ENCODE measurements at regions not wholly inside any gene's neighbourhood (a gene's known extent, or its start where the extent isn't known, plus 50 kb on each side); places are given as distances from the start of the nearest gene placed in this dataset.

DNA sequence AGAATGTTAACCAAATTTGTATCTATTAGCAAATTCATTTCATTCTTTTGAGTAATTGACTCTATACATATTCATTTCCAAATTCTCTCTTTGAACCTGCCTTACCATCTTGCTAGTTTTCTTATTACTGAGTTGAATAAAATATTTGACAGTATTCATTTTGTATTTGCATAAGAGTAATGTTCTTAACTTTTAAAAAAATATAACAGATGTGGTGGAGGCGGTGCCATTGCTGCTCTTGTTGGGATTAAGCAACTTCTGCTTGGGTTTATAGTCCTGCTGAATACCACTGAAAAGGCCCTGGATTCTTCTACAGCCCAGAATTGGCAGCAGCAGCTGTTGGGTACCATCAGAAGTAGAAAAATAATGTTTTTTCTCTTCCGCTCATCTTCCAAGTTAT is 148.9 kb upstream of the PEX5L start:
- no peak for DNase-seq (ENCODE audit: low spot score)

DNA sequence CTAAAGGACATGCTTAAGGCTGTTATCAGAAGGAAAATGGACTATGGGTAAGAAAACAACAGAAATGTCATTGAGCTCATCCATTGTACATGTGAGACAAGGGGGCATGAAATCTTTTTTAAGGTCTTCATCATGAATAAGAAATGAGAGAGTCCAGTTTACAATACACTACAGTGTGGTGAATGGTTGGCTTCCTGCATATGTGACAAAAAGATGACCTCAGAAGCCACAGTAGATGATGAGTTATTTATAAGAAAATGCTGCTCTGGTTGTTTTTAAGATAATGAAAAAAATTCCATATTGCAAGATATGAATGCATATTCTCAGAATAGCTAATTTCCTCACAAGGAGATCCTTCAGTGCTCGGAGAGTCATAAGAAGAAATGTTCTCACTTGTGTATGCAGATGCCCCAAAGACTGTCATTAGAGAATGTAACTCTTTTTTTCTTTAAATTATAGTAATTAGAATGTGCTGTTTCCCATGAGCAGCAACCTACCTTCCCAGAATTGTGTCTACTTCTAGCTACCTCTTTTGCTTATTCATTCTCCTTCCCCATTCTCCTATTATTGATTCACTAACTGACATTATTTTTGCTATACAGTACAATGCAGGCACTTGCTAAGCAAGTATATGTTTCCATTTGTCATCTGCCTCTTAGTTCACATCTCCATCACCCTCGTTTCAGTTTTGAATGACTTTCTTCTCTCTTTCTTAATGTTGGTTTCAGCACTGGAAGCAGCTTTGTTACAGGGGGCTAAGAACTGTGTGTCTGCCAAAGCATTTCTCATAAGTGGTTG is 152.0 kb upstream of the PEX5L start:
- no peak for DNase-seq (ENCODE audit: low spot score)

DNA sequence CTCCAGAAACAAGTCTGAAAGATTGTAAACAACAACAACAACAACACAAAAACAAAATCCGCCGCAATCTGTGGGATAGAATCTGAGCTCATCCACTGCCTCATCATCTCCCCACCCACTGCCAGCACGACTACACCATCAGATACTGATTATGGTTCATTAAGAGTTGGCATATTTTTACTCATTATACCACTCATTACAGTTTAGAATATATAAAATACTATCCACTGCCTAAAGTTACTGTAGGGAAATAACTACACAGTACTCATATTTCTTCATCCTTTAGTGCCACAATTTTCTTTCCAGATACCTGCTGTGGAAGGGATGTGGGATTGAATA is 152.5 kb upstream of the PEX5L start:
- DNase-seq (ENCODE audit: low spot score) = no peak

DNA sequence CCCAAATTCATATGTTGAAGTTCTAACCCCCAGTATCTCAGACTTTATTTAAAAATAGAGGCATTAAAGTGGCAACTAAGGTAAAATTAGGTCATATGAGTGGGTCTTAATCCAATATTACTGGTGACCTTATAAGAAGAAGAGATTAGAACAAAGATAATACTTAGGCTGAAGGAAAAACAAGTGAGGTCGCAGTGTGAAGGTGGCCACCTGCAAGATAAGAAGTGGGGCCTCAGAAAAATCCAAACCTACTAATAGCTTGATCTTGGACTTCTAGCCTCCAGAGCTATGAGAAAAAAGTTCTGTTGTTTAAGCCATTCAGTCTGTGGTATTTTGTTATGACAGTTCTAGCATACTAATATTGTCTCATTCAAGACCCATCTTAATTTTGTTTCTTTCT is 159.9 kb upstream of the PEX5L start:
- DNase-seq (ENCODE audit: low spot score) = no peak

DNA sequence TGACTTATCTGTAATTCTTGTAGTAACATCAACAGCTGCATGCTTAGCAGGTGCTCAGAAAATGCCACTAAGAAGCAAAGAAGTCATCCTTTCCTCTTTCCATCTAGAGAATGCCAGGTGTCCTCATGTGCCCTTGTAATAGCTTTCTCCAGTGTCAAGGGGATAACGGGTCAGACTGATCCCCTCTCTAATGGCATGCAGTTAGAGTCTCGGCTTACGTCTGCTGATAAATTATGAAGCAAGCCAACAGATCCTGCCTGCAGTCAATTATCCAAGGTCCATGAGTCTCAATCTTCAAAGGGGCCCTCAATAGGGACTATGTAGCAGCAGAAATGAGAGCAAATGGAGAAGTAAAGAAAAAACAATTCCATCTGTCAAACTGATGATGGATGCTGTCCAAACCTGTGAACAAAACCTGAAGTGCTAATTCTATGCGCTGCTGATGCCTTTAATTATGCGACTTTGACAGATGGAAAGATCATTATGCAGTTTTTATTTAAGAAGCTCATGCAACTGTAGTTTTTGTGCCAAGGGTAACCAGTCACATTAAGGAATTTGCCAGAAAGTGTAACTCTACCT is 162.8 kb upstream of the PEX5L start:
- DNase-seq (ENCODE audit: low spot score) = no peak

DNA sequence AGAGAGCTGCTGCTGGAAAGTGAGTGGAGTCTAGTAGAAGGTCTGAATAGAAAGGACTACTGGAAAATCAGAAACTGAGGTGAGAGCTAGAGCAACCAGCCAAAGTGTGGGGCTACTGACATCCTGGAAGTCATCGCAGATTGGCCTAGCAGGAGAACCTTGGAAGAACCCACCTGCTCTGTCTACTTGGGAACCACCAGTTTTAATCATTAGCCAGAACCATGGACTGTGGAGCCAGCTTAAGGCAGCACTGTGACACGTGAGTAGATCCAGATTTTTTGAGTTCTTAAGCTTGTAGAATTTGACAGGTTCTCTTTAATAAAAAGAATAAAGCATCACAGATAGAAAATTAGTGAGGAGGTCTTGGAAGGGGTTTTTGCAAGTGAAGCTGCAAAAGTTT is 179.1 kb upstream of the PEX5L start:
- DNase-seq (ENCODE audit: low spot score) = no peak

DNA sequence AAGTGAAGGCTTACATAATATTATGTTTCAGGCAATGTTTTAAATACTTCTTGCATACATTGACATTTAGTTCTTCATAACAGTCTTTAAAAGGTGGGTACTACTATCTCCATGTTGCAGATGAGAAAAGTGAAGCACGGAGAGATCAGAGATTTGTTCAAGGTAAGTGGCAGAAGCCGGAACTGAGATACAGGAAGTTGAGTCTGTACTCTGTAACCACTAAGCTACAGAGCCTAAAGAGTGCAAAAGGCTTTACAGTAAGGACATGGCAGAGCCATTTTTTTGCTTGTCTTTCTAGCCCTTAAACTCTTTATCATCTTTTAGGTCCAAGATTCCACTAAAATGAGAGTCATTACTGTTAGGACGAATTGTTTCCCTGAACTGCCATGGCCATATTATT is 186.5 kb upstream of the PEX5L start:
- DNase-seq (ENCODE audit: low spot score) = no peak

DNA sequence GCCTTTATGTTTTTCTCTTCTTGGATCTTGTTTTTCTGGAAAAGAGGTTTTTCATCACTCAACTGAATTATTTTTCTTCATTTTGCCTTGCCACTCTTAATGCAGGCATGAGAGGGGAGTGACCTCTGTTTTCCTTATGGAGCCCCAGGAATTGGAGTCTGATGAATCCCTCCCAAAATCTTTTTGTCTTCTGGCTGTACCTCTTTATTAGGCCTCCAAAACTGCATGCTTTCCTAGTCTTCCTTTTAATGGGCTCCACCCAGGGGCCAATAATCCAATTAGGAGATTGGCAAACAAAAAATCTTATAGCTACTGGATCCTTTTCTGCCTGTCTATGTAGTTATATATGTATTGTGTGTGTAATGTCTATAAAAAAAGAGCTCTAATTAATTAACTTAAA is 192.4 kb upstream of the PEX5L start:
- no peak for DNase-seq (ENCODE audit: low spot score)

DNA sequence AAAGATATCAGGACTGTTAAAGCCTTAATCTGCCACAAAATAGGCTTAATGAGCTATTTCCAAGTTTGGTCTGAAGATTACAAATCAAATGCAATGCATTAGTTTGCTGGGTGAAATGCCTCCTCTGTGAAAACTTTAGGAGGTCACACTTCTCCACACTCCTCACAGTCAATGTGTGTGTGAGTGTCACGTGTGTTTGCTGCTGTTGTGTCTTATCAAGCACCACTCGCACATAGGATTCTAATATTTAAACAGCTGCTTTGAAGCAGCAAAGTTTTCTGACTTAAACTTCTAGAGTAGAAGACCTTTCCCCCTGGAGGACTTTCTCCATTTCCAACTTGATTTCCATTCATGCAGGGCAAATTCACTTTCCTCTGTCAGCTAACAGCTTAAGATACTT is 203.2 kb upstream of the PEX5L start:
- no peak for DNase-seq (ENCODE audit: low spot score)

DNA sequence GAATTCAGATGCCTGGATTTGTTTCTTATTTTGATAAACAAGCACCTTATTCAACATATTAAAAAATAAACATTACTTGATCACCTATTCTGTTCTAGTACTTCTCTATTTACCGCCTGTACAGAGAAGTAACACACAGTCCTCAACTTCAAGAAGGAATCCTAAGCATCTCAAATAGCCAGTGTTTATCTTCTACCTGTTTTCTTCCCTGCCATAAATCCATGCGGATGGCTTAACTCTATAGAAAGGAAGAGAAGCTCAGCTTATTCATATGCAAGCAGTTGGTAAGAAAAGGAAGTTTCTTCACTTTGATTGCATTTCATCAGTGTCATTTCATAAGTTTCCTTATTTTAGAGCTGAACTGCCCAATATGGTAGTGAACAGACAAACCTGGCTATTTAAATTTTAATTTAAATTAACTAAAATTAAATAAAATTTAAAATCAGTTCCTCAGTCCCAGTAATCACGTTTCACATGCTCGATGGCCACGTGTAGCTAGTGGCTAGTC is 210.0 kb upstream of the PEX5L start:
- no peak for DNase-seq (ENCODE audit: low spot score)

DNA sequence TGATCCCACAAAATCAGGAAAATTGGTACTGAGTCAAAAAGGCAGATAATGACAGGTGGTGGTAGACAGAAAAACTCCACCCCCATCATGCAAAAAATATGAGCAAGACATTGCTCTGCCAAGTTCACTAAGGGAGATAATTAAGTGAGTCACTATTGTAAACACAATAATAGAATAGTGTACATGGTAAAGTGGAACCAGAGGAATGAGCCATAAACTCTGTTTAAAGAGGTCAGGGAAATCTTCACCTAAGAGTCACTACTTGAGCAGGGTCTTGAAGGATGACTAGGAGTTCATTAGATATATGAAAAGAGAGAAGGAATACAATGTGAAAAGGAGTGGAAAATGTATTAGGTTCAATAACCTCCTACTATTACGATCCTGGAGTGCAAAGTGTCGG is 213.4 kb upstream of the PEX5L start:
- DNase-seq (ENCODE audit: low spot score) = no peak

DNA sequence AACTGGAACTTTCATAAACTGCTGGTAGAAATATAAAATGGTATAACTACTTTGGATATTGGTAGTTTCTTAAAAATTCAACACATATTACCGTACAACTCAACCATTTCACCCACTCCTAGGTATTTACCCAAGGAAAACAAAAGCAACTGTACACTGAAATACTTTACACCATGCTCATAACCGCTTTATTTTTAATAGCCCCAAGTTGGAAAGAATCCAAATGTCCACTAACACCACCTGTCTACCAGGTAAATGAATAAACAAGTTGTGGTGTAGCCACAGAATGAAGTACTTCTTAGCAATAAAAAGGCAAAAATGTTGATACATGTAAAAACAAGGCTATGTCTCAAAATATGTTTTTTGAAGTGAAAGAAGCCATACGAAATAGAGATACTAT is 215.9 kb upstream of the PEX5L start:
- no peak for DNase-seq (ENCODE audit: low spot score)

DNA sequence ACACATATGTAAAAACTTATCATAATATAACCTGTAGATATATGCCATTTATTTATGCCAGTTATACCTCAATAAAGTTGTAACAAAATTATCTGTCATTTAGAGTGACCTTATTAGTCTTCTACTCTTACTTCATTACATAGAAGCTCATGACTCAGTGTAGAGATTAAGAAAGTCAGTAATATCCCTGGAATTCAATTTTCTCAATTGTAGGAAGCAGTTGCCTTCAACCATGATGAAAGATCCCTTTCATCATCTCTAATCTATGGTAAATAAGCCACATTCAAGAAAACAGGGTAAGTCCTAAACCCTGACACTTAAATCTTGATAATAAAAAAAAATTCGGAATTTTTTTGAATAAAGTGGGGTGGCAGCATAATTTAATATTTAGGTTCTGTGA is 216.5 kb upstream of the PEX5L start:
- no peak for DNase-seq (ENCODE audit: low spot score)

DNA sequence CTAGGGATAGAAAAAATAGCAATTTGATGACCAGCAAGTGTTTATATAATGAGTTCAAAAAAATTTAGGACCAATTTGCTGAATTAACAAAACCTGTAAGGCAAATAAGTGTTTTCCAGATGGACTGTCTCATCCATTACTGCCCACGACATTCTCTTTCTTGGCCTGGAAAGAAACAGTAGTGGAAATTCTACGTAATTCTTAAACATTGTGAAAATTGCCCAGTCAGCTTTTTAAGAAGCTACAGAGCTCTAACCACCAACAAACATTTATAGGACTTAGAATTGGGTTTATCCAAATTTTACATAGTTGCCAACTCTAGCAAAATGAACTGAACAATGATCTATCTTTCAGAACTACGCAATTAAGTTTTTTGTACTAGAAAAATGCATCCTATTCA is 227.7 kb upstream of the PEX5L start:
- DNase-seq (ENCODE audit: low spot score) = no peak

DNA sequence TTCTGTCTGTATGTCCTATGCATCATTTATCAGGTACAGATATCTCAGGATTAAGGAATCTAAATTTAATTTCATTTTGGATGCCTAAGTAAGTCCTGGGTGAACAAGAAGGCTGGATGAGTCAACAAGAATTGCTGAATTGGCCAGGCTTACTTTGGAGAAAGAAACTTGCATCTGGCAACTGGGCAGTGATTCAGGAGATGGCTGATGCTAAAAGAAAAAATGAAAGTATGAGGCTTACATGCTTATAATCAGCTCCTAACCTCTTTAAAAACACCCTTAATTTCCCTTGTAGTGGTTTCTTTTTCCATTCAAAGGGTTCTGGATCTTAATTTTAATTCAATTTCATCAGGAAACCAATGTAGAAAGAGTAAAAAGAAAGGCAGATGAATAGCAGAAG is 228.8 kb upstream of the PEX5L start:
- DNase-seq (ENCODE audit: low spot score) = no peak

DNA sequence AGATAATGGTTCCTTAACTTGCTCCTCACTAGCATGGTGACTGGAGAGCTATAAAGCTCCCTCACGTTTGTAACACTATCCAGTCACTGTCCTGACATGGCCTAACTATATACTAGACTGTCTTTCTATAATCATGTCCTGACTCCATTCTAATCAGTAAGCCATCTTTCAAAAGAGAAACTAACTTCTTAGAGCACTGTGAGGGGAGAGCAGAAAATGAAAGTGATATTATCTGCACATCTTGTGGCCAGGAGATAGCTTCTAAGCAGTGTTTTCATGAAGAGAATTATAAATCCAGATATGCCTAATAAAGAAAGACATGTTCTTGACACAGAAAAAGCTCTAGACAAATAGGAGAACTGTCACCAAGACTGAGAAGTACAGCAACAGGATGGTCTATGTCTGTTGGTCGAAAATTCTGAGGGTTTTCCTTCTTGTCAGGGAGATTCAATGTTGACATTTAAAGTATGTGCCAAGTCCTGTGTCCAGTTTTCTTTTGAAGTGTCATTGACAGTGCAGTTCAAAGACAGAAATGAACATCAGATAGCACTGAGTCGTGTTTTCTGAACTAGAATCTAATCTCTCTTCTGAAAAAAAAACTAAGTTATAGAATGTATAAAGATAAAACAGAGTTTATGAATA is 230.6 kb upstream of the PEX5L start:
- DNase-seq (ENCODE audit: low spot score) = no peak

DNA sequence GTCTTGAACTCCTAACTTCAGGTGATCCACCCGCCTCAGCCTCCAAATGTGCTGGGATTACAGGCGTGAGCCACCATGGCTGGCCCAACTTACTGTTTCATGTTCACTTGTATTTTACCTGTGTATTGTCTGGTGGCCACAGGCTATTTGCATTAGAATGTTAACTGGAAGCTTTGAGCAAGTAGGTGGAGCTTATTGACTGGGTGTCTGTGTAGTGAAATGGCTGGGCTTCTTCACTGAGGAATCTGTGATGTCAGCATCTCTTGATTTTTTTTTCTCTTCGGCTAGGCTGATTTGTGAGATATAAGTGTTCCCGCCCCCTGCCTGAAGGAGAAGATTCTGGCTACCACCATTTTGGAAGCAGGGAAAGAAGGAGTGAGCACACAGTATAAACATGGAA is 237.8 kb upstream of the PEX5L start:
- DNase-seq (ENCODE audit: low spot score) = no peak

DNA sequence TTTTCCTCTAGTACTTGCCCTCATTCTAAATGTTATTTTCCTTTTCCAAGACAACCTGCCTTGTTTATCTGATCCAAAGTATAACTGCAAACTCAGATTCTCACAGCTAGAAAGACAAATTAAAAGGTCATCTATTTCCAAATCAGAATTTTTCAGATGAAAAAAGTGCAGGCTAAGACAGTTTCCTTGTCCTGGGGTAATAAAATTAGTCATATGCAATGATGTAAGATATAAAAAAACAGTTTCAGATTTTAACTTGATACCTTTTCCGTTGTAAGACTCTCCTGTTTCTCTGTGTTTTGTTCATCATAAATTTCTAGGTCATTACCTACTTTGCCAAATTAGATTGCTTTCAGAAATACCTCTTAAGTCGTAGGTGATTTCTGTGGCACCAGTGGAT is 238.4 kb upstream of the PEX5L start:
- DNase-seq (ENCODE audit: low spot score) = no peak

DNA sequence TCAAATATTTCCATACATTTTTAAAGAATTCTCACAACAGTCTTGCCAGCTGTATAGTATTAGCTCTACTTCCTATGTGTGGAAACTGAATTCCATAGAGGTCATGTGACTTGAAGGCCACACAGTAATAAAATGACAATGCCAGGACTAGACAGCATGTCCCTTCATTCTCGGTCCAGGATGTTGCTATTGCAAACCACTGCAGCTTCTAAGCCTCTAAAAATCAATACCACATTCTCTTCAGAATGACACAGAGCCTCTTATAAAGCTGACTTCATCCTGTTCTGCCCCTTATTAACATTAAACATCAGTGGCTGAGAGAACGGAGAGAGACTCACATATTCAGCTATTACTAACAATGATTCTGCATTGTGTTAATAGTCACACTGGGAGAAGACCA is 240.3 kb upstream of the PEX5L start:
- DNase-seq (ENCODE audit: low spot score) = no peak

DNA sequence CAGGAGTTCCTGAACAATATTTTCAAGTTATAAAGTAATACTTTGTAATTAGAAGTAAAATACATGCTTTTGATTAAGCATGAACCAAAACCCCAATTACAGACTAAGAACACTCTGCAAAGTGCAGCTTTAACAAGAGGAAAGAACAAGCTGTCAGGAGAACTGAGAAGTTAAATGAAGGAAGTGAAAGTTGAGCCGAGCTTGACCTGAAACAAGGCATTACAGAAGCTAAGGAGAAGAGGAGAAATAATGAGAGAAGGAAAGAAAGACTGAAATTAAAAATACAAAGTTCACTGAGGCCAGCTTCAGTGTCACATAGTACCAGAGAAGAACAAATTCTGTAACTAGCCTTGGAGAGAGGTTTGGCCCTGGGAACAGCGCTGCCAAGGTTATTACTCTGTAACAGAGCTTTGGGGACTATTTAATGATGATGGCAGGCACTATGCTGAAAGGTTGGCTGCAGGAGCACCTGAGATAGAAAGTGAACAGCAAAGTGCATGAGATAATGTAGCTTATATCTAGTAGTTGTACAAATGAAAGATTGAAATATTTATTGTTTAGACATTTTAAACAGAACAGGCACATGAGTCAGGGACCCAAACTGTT is 241.9 kb upstream of the PEX5L start:
- no peak for DNase-seq (ENCODE audit: low spot score)

DNA sequence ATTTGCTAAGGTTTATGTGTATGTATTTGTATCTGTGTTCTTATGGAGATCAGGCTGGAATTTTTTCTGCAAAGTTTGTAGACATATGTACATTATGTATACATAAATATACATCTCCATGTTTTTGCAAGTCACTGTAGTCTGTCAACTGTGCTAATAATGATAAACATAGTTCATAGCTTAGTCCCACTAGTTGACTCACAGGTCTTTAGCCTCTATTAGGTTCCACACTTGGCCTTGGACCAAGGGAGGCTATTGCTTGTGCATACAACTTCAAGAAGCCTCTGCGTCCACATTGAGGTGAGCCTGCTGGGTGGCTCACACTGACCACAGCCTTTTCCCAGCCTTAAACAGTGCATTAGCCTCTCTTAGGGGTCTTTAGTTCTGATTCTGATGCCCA is 243.8 kb upstream of the PEX5L start:
- DNase-seq (ENCODE audit: low spot score) = no peak

DNA sequence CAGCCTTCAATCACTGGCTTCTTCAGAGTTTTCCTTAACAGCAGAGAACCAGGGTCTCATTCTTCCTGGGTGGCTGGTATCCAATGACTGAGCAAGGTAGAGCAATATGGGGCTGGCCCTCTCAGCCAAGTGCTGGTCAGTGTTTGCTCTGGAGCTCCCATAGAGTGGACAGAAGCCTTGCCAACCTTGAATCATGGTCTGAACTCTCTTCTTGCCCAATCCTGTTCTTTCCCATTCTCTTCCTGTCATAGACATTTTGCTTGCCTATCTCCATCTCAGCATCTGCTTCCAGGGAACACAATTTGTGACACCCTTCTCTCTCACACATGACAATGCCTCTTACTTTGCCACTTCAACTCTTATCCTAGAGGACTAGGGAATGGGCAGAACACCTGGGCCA is 245.6 kb upstream of the PEX5L start:
- DNase-seq (ENCODE audit: low spot score) = no peak

DNA sequence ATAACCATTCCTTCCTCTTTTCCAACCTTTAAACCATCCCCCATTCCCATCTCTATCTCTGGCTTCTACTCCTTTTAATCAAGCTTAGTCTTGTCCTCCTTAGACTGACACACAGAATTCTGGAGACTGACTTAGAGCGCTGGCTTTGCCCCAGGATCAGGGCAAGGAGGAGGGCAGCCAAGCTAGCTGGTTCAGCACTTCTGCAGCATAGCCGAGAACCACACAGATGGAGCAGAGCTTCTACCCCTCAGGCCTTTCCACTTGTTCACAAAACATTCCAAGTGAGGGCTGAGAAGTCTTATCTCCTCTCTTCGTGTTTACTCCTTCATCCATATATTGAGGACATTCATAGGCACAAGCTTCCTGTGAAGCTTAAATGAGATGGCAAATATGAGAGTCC is 246.5 kb upstream of the PEX5L start:
- DNase-seq (ENCODE audit: low spot score) = no peak

Measured in AG20443 (cell line).